H9 (cell line): ENCODE measurements at regions not wholly inside any gene's neighbourhood (a gene's known extent, or its start where the extent isn't known, plus 50 kb on each side); places are given as distances from the start of the nearest gene placed in this dataset.
A peak's percentile ranks its signal among the peaks of the same experiment; 100 is the strongest.

ENCODE experiments used
- DNase-seq: peaks from one replicate; pipeline ENCODE4 v3.0.0-alpha.2; 2017
- H2AFZ ChIP-seq: one replicate; pipeline ENCODE4 v1.6.1; 2013; ENCODE audit warnings: mild to moderate bottlenecking, low read length, control low read depth, moderate library complexity
- H2AK5ac ChIP-seq: 2 replicates; pipeline ENCODE4 v1.6.1; 2013; ENCODE audit warnings: low read length, control low read depth, mixed read lengths; ENCODE audit not compliant: insufficient read length
- H2BK120ac ChIP-seq: one replicate; pipeline ENCODE4 v1.6.1; 2013; ENCODE audit warnings: low read depth, mild to moderate bottlenecking, low read length, control low read depth, inconsistent platforms; ENCODE audit not compliant: poor library complexity, severe bottlenecking
- H2BK12ac ChIP-seq: 2 replicates; pipeline ENCODE4 v1.6.1; 2013; ENCODE audit warnings: low read length, control low read depth, mixed read lengths, low read depth; ENCODE audit not compliant: insufficient read length
- H2BK15ac ChIP-seq: 2 replicates; pipeline ENCODE4 v1.6.1; 2013; ENCODE audit warnings: low read depth, low read length, control low read depth
- H2BK20ac ChIP-seq: one replicate; pipeline ENCODE4 v1.6.1; 2013; ENCODE audit warnings: low read depth, mild to moderate bottlenecking, low read length, control low read depth, inconsistent platforms; ENCODE audit not compliant: poor library complexity, severe bottlenecking
- H2BK5ac ChIP-seq: 2 replicates; pipeline ENCODE4 v1.6.1; 2013; ENCODE audit warnings: low read length, control low read depth, mixed read lengths; ENCODE audit not compliant: insufficient read length
- H3K14ac ChIP-seq: 2 replicates; pipeline ENCODE4 v1.6.1; 2013; ENCODE audit warnings: low read length, control low read depth; ENCODE audit not compliant: insufficient read depth
- H3K18ac ChIP-seq: 2 replicates; pipeline ENCODE4 v1.6.1; 2013; ENCODE audit warnings: low read depth, mild to moderate bottlenecking, mixed read lengths, low read length, control low read depth; ENCODE audit not compliant: insufficient read length
- H3K23ac ChIP-seq: 2 replicates; pipeline ENCODE4 v1.6.1; 2013; ENCODE audit warnings: low read length, control low read depth, mixed read lengths, low read depth; ENCODE audit not compliant: insufficient read length
- H3K23me2 ChIP-seq: 2 replicates; pipeline ENCODE4 v1.6.1; 2013; ENCODE audit warnings: low read depth, mild to moderate bottlenecking, mixed read lengths, low read length, control low read depth; ENCODE audit not compliant: insufficient read length, poor library complexity, severe bottlenecking
- H3K27ac ChIP-seq: 2 replicates; pipeline ENCODE4 v1.5.1; 2013; ENCODE audit warnings: low read length, control low read depth, mixed read lengths, low read depth; ENCODE audit not compliant: insufficient read length
- H3K27me3 ChIP-seq: 2 replicates; pipeline ENCODE4 v1.6.1; 2013; ENCODE audit warnings: low read length, control low read depth, inconsistent platforms; ENCODE audit not compliant: insufficient read depth
- H3K4ac ChIP-seq: 2 replicates; pipeline ENCODE4 v1.6.1; 2013; ENCODE audit warnings: low read depth, mild to moderate bottlenecking, control low read depth, inconsistent platforms, low read length, moderate library complexity
- H3K4me1 ChIP-seq: 2 replicates; pipeline ENCODE4 v1.6.1; 2013; ENCODE audit warnings: low read length, control low read depth, inconsistent platforms; ENCODE audit not compliant: insufficient read depth
- H3K4me2 ChIP-seq: 2 replicates; pipeline ENCODE4 v1.6.1; 2013; ENCODE audit warnings: low read length, control low read depth, mixed read lengths; ENCODE audit not compliant: insufficient read length, insufficient read depth
- H3K56ac ChIP-seq: 2 replicates; pipeline ENCODE4 v1.6.1; 2013; ENCODE audit warnings: low read depth, mild to moderate bottlenecking, mixed read lengths, low read length, control low read depth; ENCODE audit not compliant: insufficient read length
- H3K79me1 ChIP-seq: 2 replicates; pipeline ENCODE4 v1.6.1; 2013; ENCODE audit warnings: low read depth, mild to moderate bottlenecking, moderate library complexity, low read length, control low read depth, inconsistent platforms; ENCODE audit not compliant: insufficient read depth, poor library complexity, severe bottlenecking
- H3K79me2 ChIP-seq: 2 replicates; pipeline ENCODE4 v1.6.1; 2013; ENCODE audit warnings: low read length, control low read depth, inconsistent platforms; ENCODE audit not compliant: insufficient read depth
- H3K9ac ChIP-seq: 2 replicates; pipeline ENCODE4 v1.6.1; 2013; ENCODE audit warnings: low read length, control low read depth, mixed read lengths; ENCODE audit not compliant: insufficient read length; ENCODE audit errors: extremely low read depth
- H3K9me3 ChIP-seq: one replicate; pipeline ENCODE4 v1.6.1; 2013; ENCODE audit warnings: low read depth, low read length, inconsistent platforms; ENCODE audit not compliant: control insufficient read depth
- H3T11ph ChIP-seq: one replicate; pipeline ENCODE4 v1.6.1; 2013; ENCODE audit warnings: mild to moderate bottlenecking, low read length, control low read depth, inconsistent platforms
- H4K20me1 ChIP-seq: one replicate; pipeline ENCODE4 v1.6.1; 2013; ENCODE audit not compliant: control insufficient read depth, insufficient read length, insufficient read depth
- H4K5ac ChIP-seq: 2 replicates; pipeline ENCODE4 v1.6.1; 2013; ENCODE audit warnings: low read depth, mild to moderate bottlenecking, mixed read lengths, low read length, control low read depth; ENCODE audit not compliant: insufficient read length
- H4K8ac ChIP-seq: replicated peaks from 2 replicates; pipeline ENCODE4 v1.6.1; 2013; ENCODE audit warnings: low read length, control low read depth, mixed read lengths, low read depth; ENCODE audit not compliant: insufficient read length
- H4K91ac ChIP-seq: 2 replicates; pipeline ENCODE4 v1.6.1; 2013; ENCODE audit warnings: low read depth, mild to moderate bottlenecking, moderate library complexity, mixed read lengths, low read length, control low read depth; ENCODE audit not compliant: insufficient read length
- H3K27ac Mint-ChIP-seq, 3 experiments: 2 replicates in 2 of 3; 3 replicates in 1 of 3; pipeline ENCODE4 v1.8.0; 2020 to 2021; ENCODE audit warnings: mixed read lengths in 3 of 3, mild to moderate bottlenecking in 1 of 3, moderate library complexity in 1 of 3
- H3K27me3 Mint-ChIP-seq: 2 replicates; pipeline ENCODE4 v1.8.0; 2021; ENCODE audit warnings: low read depth, mild to moderate bottlenecking, moderate library complexity, mixed read lengths
- H3K36me3 Mint-ChIP-seq, 3 experiments: 2 replicates in 2 of 3; 3 replicates in 1 of 3; pipeline ENCODE4 v1.8.0; 2020 to 2021; ENCODE audit warnings: low read depth in 3 of 3, mixed read lengths in 3 of 3; ENCODE audit not compliant: insufficient read depth in 1 of 3
- H3K4me1 Mint-ChIP-seq, 2 experiments: 2 replicates each; pipeline ENCODE4 v1.8.0; 2020; ENCODE audit warnings: mixed read lengths in 2 of 2
- H3K4me3 Mint-ChIP-seq, 2 experiments: 2 replicates in 1 of 2; 3 replicates in 1 of 2; pipeline ENCODE4 v1.8.0; 2020 to 2021; ENCODE audit warnings: mild to moderate bottlenecking in 2 of 2, mixed read lengths in 2 of 2, moderate library complexity in 1 of 2
- H3K9me3 Mint-ChIP-seq, 2 experiments: 2 replicates in 1 of 2; 3 replicates in 1 of 2; pipeline ENCODE4 v1.8.0; 2020; ENCODE audit warnings: mild to moderate bottlenecking in 2 of 2, mixed read lengths in 2 of 2, moderate library complexity in 1 of 2
- WGBS: extraction: QIAGEN DNeasy Blood & Tissue Kit; methylation state at CpG from one replicate; pipeline ENCODE4 v1.1.7; 2013; ENCODE audit warnings: missing lambda C conversion rate, low lambda C conversion rate, mixed read lengths; ENCODE audit not compliant: insufficient read length; ENCODE audit errors: extremely low coverage; 5-methylcytosine and 5-hydroxymethylcytosine counted together
- TF ChIP-seq, protein P1 (sequence below): fragments of 200-600 bp; sonication (generic); conservative IDR thresholded peaks from 3 replicates; pipeline ENCODE4 v1.8.0; 2021; ENCODE audit warnings: antibody characterized with exemption, mild to moderate bottlenecking

DNA sequence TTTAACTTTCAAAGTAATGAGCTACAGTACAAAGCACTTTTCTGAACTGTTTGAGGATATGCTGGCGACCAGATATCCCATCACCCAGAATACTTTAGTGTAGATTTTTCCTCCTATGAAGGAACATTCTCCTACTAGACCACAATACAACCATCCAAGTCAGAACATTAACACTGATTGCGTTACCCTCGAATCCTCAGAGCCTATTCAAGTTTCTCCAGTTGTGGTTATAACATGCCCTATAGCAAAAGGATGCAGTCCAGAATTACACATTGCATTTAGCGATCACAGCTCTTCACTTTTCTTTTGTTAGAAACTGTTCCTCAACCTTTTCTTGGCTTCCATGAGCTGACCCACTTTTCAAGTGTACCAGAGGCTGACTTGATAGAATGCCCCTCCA, 87.4 kb upstream of the SOX4 start:
- Histone ChIP-seq H2BK15ac (no peak overlapping the region), H3K79me1 (no peaks in the 10 kb centered on the region), H4K91ac (no peak overlapping the region), H2BK5ac (no peak overlapping the region), H4K20me1 (no peaks in the 10 kb centered on the region), H3K23ac (no peak overlapping the region), H3T11ph (no peak overlapping the region), H2BK20ac (no peak overlapping the region), H3K18ac (no peak overlapping the region), H3K4ac (no peak overlapping the region), H3K27me3 (no peaks in the 10 kb centered on the region), H2BK12ac (no peak overlapping the region), H3K14ac (no peak overlapping the region), H3K4me1 (no peaks in the 10 kb centered on the region), H2BK120ac (no peak overlapping the region), H2AFZ (peak overlapping the region; percentile 29), H3K27ac (no peak overlapping the region), H3K23me2 (no peaks in the 10 kb centered on the region), H3K4me2 (no peak overlapping the region), H3K56ac (no peak overlapping the region), H3K9me3 (no peaks in the 10 kb centered on the region), H4K5ac (no peak overlapping the region), H4K8ac (no peak overlapping the region), H2AK5ac (no peak overlapping the region), H3K79me2 (no peaks in the 10 kb centered on the region), H3K9ac (no peak overlapping the region)
- no CpG with 5 or more reads among the region's 4 CpGs for WGBS
- Mint-ChIP-seq H3K4me3 (no peak overlapping the region), H3K27ac (0 out of 7 replicates have a peak overlapping the region, but pooled peaks of 1 of the 3 experiments have one; percentile 67), H3K27me3 (no peaks in the 10 kb centered on the region), H3K9me3 (no peaks in the 10 kb centered on the region; a peak in 1 of 5 replicates), H3K4me1 (peaks cover 0 to under 1% of the 10 kb centered on the region in 2 experiments; a peak in 2 of 4 replicates), H3K36me3 (no peaks in the 10 kb centered on the region; a peak in 1 of 7 replicates)
- DNase-seq, result no peak
- TF ChIP-seq, protein P1, sequence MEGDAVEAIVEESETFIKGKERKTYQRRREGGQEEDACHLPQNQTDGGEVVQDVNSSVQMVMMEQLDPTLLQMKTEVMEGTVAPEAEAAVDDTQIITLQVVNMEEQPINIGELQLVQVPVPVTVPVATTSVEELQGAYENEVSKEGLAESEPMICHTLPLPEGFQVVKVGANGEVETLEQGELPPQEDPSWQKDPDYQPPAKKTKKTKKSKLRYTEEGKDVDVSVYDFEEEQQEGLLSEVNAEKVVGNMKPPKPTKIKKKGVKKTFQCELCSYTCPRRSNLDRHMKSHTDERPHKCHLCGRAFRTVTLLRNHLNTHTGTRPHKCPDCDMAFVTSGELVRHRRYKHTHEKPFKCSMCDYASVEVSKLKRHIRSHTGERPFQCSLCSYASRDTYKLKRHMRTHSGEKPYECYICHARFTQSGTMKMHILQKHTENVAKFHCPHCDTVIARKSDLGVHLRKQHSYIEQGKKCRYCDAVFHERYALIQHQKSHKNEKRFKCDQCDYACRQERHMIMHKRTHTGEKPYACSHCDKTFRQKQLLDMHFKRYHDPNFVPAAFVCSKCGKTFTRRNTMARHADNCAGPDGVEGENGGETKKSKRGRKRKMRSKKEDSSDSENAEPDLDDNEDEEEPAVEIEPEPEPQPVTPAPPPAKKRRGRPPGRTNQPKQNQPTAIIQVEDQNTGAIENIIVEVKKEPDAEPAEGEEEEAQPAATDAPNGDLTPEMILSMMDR, result no peak
